ENCODE measurements at regions not wholly inside any gene's neighbourhood (a gene's known extent, or its start where the extent isn't known, plus 50 kb on each side); places are given as distances from the start of the nearest gene placed in this dataset.
"Not testable (repeated sequence)": the region's sequence is repeated elsewhere in the genome, so short reads cannot be mapped to it uniquely, and the experiment has no call there.

- no peak for DNase-seq
Measured at GRCh38 chr9:71587576-71588362, 180.5 kb downstream of the CEMIP2 start.

- DNase-seq: no peak
Measured at GRCh38 chr9:71583792-71584191, 184.5 kb downstream of the CEMIP2 start.

GRCh38 chr9:71582347-71582746, 186.0 kb downstream of the CEMIP2 start:
- DNase-seq: no peak

GRCh38 chr9:71581101-71581500, 187.2 kb downstream of the CEMIP2 start:
- no peak for DNase-seq

GRCh38 chr9:71571186-71571585, 197.1 kb downstream of the CEMIP2 start:
- no peak for DNase-seq

GRCh38 chr9:71567890-71568289, 200.4 kb downstream of the CEMIP2 start:
- no peak for DNase-seq

GRCh38 chr9:71562140-71562539, 206.2 kb downstream of the CEMIP2 start:
- DNase-seq: no peak

GRCh38 chr9:71557310-71557709, 211.0 kb downstream of the CEMIP2 start:
- DNase-seq: no peak

- peak; percentile 13 for DNase-seq
Measured at GRCh38 chr9:71552480-71552879, 215.8 kb downstream of the CEMIP2 start.

- DNase-seq: no peak
Measured at GRCh38 chr9:71549023-71549422, 219.3 kb downstream of the CEMIP2 start.

- DNase-seq: no peak
Measured at GRCh38 chr9:71544464-71544863, 223.8 kb downstream of the CEMIP2 start.

- no peak for DNase-seq
Measured at GRCh38 chr9:71541436-71541835, 226.9 kb downstream of the CEMIP2 start.

- DNase-seq: no peak
Measured at GRCh38 chr9:71524996-71525580, 243.2 kb downstream of the CEMIP2 start.

GRCh38 chr9:71524516-71524915, 243.8 kb downstream of the CEMIP2 start:
- no peak for DNase-seq

GRCh38 chr9:71521132-71521531, 247.2 kb downstream of the CEMIP2 start:
- no peak for DNase-seq

- no peak for DNase-seq
Measured at GRCh38 chr9:71519098-71519696, 249.1 kb downstream of the CEMIP2 start.

- DNase-seq: no peak
Measured at GRCh38 chr9:71518045-71518827, 250.1 kb downstream of the CEMIP2 start.

- no peak for DNase-seq
Measured at GRCh38 chr9:71515626-71516025, 252.7 kb downstream of the CEMIP2 start.

- DNase-seq: no peak
Measured at GRCh38 chr9:71515107-71515506, 253.2 kb downstream of the CEMIP2 start.

- no peak for DNase-seq
Measured at GRCh38 chr9:71514344-71514975, 253.9 kb downstream of the CEMIP2 start.

GRCh38 chr9:71509054-71509453, 259.3 kb downstream of the CEMIP2 start:
- DNase-seq: no peak

- DNase-seq: not testable (repeated sequence)
Measured at GRCh38 chr9:71508141-71508540, 260.2 kb downstream of the CEMIP2 start.

GRCh38 chr9:71506821-71507220, 261.5 kb downstream of the CEMIP2 start:
- no peak for DNase-seq
